ENCODE measurements at regions not wholly inside any gene's neighbourhood (a gene's known extent, or its start where the extent isn't known, plus 50 kb on each side); places are given as distances from the start of the nearest gene placed in this dataset.

DNA sequence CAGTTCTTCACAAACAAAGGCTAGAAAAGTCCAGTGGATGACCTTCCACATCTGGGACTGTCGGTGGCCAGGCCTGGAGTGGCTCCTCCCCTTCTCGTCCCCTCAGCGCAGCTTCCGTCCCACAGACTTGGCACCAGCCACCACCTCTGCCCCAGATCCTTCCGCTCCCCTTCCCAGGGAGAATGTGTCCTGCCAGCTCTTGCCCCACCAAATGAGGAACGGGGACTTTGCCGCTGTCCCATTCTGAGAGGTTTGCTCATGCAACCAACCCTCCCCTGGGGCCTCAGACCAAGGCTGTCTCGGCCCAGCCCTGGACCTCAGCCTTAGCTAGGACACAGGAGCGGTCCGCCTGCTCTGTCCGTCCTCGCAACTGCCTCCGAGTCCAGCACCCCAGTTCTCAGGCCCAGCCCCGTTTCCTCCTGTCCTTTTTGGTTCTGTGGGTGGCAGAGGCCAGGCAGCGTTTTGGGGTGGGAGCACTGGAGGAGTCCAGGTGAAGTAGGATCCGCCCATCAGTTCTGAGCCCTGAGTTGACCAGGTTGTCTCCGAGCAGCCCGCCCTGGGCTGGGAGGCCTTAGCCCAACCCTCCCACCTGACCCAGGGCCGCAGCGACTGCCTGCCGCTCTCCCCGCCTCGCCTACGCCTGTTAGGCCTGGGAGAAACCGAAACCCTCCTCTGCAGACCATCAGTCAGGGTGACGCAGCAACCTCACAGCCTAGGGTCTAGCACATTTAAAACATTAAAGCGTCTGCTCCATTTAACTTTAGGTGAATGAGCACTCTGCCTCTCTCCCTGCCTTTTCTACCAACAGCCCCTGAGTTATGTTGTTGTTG lies 284.3 kb downstream of the FOXO1 start:
- peaks cover 24% of the 10 kb centered on the region for H3K4me1 Mint-ChIP-seq
- peaks cover 9% of the 10 kb centered on the region for H3K9me3 Mint-ChIP-seq
- peaks cover 17% of the 10 kb centered on the region for H3K36me3 Mint-ChIP-seq
- no peak for DNase-seq
- CTCF ChIA-PET, result no interaction called here
- H3K4me3 Mint-ChIP-seq, result no peak overlapping the region
- H3K27me3 Mint-ChIP-seq, result peaks cover 9% of the 10 kb centered on the region
- no peak overlapping the region for H3K27ac Mint-ChIP-seq

DNA sequence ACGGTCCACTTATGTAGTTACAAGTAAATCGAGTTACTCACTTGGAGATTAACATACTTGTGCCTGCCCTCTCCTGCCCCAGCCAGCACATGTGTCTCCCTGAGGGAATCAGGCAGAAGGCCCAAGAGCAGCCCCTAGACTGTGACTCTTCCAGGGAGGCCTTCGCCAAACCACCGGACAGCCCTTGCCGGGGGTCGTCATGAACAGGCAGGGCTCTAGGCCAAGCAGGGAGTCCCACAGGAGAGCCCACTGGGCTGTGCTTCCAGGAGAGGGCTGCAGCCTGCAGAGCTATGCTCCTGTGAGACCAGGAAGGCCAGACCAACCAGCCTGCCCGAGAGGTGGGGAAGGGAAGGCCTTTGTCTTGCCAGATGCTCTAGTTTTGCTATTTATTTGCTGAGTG lies 283.3 kb downstream of the FOXO1 start:
- peaks cover 4% of the 10 kb centered on the region for H3K27me3 Mint-ChIP-seq
- H3K4me1 Mint-ChIP-seq, result peaks cover 33% of the 10 kb centered on the region
- CTCF ChIA-PET, result no interaction called here

DNA sequence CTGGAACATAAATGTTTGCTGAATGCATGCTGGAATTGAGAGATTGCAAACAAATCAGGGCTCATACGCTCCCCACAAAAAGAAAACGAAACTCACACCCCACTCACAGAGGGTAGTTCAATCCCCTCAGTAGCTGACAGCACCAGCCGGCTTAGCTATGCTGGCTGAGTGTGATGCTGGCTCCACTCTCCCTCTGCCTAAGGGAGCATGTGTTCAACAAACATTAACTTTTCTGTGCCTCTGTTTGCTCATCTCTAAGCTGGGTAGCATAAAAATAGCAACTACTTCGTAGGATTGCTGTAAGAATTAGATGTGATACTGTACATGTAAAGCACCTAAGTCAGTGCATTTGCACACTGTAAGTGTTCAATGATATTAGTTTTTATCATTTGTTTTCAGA lies 282.6 kb downstream of the FOXO1 start:
- DNase-seq, result no peak
- Mint-ChIP-seq H3K4me3 (no peak overlapping the region), H3K4me1 (peaks cover 39% of the 10 kb centered on the region), H3K36me3 (peaks cover 26% of the 10 kb centered on the region), H3K27me3 (peaks cover 4% of the 10 kb centered on the region), H3K9me3 (peaks cover 11% of the 10 kb centered on the region), H3K27ac (no peak overlapping the region)
- CTCF ChIA-PET, result interaction anchor here (0.7 to 1.3 kb wide), 2 partner anchors 9 to 54 kb away, joined by 3 to 5 read pairs; no protein-coding TSS in a partner anchor

More for the DNA sequence above, 283.3 kb downstream of the FOXO1 start:
- Mint-ChIP-seq H3K4me3 (no peak overlapping the region), H3K36me3 (peaks cover 23% of the 10 kb centered on the region), H3K9me3 (peaks cover 13% of the 10 kb centered on the region), H3K27ac (no peak overlapping the region)
- DNase-seq, result no peak

GRCh38 chr13:40384976-40385857 lies 281.2 kb downstream of the FOXO1 start:
- Mint-ChIP-seq H3K27me3 (peaks cover 4% of the 10 kb centered on the region), H3K36me3 (peaks cover 24% of the 10 kb centered on the region), H3K4me3 (no peak overlapping the region), H3K27ac (no peak overlapping the region), H3K9me3 (peaks cover 11% of the 10 kb centered on the region), H3K4me1 (peaks cover 47% of the 10 kb centered on the region)
- no peak for DNase-seq
- CTCF ChIA-PET, result interaction anchor here (1.3 kb wide), 1 partner anchor 11 kb away, joined by 5 read pairs; no protein-coding TSS in a partner anchor

DNA sequence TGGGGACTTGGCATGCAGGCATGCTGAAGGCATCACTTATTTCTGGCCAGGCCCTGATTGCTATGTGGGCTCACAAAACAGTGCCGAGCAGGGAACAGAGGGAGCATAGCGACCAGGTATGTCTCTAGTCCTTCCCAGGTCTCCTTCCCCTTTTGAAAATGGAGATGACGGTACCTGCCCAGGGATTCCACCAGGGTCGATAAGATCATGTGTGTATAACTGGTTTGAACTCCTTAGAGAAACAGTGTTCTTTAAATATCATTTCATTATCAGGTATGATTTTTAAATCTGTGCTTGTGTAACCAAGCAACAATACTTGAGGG lies 280.6 kb downstream of the FOXO1 start:
- Mint-ChIP-seq H3K27ac (peak overlapping the region; percentile 79), H3K9me3 (peaks cover 11% of the 10 kb centered on the region), H3K27me3 (no peaks in the 10 kb centered on the region), H3K36me3 (peaks cover 25% of the 10 kb centered on the region), H3K4me1 (peaks cover 53% of the 10 kb centered on the region), H3K4me3 (no peak overlapping the region)
- CTCF ChIA-PET, result no interaction called here
- DNase-seq, result no peak

DNA sequence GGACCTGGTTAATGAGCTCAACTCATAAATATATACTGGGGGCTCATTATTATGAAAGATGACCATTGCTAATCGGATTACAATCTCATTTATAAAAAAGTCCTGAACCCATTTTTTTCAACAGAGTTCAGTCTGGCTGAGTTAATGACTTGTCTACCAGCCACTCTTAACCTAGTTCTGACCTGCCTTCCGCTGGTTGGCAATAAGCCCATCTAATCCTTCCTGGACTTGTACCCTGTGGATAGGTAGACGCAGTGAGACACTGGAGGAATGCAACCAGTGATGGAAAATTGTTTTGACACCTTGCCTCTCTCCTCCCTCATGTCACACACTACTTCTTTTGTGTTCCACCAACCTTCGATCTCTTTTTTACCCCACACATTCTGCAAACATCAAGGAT lies 279.9 kb downstream of the FOXO1 start:
- Mint-ChIP-seq H3K27ac (no peak overlapping the region), H3K36me3 (peaks cover 25% of the 10 kb centered on the region), H3K27me3 (no peaks in the 10 kb centered on the region), H3K4me3 (no peak overlapping the region), H3K9me3 (peaks cover 11% of the 10 kb centered on the region), H3K4me1 (peaks cover 54% of the 10 kb centered on the region)
- DNase-seq, result no peak
- CTCF ChIA-PET, result no interaction called here

DNA sequence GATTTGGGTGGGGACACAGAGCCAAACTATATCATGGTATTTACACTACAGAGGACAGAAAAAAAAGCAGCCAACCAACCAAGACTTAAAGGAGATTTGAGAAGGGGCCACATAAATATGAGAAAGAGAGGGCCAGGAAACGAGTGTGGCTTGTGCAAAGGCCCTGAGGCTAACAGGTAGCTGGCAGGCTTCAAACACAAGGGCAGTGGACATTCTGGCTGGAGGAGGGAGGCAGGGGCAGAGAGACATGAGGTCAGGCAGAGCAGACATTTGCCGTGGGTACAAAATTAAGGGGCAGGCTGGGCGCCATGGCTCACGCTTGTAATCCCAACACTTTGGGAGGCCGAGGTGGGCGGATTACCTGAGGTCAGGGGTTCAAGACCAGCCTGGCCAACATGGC lies 278.7 kb downstream of the FOXO1 start:
- Mint-ChIP-seq H3K4me3 (peak overlapping the region; percentile 61), H3K27ac (peak overlapping the region; percentile 89), H3K27me3 (no peaks in the 10 kb centered on the region), H3K36me3 (peaks cover 25% of the 10 kb centered on the region), H3K9me3 (peaks cover 11% of the 10 kb centered on the region), H3K4me1 (peaks cover 54% of the 10 kb centered on the region)
- CTCF ChIA-PET, result no interaction called here
- no peak for DNase-seq

GRCh38 chr13:40388617-40389016 lies 277.8 kb downstream of the FOXO1 start:
- Mint-ChIP-seq H3K27me3 (no peaks in the 10 kb centered on the region), H3K9me3 (peaks cover 11% of the 10 kb centered on the region), H3K4me1 (peaks cover 56% of the 10 kb centered on the region), H3K27ac (peak overlapping the region; percentile 96), H3K4me3 (peak overlapping the region; percentile 69), H3K36me3 (peaks cover 25% of the 10 kb centered on the region)
- CTCF ChIA-PET, result no interaction called here
- DNase-seq, result peak; percentile 92

DNA sequence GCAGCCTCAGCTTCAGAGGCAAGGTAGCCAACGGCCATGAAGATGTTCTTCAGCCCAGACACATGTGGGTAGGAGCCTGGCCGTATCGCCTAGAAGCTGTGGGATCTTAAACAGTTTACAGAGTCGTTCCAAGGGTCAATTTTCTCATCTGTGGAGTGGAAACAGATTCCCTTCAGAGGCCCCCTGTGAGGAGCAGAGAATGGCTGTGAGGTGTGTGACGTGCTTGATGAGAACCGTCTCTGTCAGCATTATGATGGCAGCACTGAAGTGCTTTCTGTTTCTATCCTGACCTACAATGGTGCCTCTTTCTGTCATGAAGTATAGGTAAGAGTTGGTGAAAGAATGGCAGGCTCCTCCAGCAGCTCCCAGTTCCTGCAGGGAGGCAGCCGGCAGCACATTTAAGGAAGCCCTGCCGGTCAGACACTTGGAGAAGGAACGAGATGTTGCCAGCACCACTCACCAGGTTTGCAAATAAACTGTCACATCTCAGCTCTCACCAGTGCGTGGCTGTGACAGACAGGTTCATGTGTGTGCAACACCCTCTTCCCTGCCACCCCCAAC lies 277.3 kb downstream of the FOXO1 start:
- Mint-ChIP-seq H3K9me3 (peaks cover 11% of the 10 kb centered on the region), H3K27ac (peak overlapping the region; percentile 96), H3K4me3 (peak overlapping the region; percentile 69), H3K27me3 (no peaks in the 10 kb centered on the region), H3K4me1 (peaks cover 55% of the 10 kb centered on the region), H3K36me3 (peaks cover 25% of the 10 kb centered on the region)
- DNase-seq, result peak; percentile 71
- CTCF ChIA-PET, result interaction anchor here (1.5 kb wide), 1 partner anchor 292 kb away, joined by 4 read pairs; no protein-coding TSS in a partner anchor

GRCh38 chr13:40390401-40390916 lies 276.0 kb downstream of the FOXO1 start:
- H3K27me3 Mint-ChIP-seq, result no peaks in the 10 kb centered on the region
- H3K36me3 Mint-ChIP-seq, result peaks cover 17% of the 10 kb centered on the region
- peaks cover 46% of the 10 kb centered on the region for H3K4me1 Mint-ChIP-seq
- H3K4me3 Mint-ChIP-seq, result no peak overlapping the region
- H3K27ac Mint-ChIP-seq, result peak overlapping the region; percentile 82
- H3K9me3 Mint-ChIP-seq, result peaks cover 13% of the 10 kb centered on the region
- CTCF ChIA-PET, result interaction anchor here (0.6 to 1.5 kb wide), 2 partner anchors 255 to 291 kb away, joined by 3 to 4 read pairs; no protein-coding TSS in a partner anchor
- no peak for DNase-seq

- no peaks in the 10 kb centered on the region for H3K27me3 Mint-ChIP-seq
- peaks cover 37% of the 10 kb centered on the region for H3K4me1 Mint-ChIP-seq
- H3K4me3 Mint-ChIP-seq, result no peak overlapping the region
- no peak for DNase-seq
- H3K9me3 Mint-ChIP-seq, result peaks cover 17% of the 10 kb centered on the region
- no peak overlapping the region for H3K27ac Mint-ChIP-seq
- peaks cover 11% of the 10 kb centered on the region for H3K36me3 Mint-ChIP-seq
- CTCF ChIA-PET, result no interaction called here
Observed at GRCh38 chr13:40391788-40392187, 274.7 kb downstream of the FOXO1 start.

GRCh38 chr13:40394304-40394985 lies 272.0 kb downstream of the FOXO1 start:
- peaks cover 9% of the 10 kb centered on the region for H3K9me3 Mint-ChIP-seq
- H3K27ac Mint-ChIP-seq, result no peak overlapping the region
- H3K4me1 Mint-ChIP-seq, result peaks cover 15% of the 10 kb centered on the region
- CTCF ChIA-PET, result no interaction called here
- no peak overlapping the region for H3K4me3 Mint-ChIP-seq
- no peaks in the 10 kb centered on the region for H3K27me3 Mint-ChIP-seq
- H3K36me3 Mint-ChIP-seq, result peaks cover 1% of the 10 kb centered on the region
- no peak for DNase-seq

- Mint-ChIP-seq H3K4me1 (peaks cover 10% of the 10 kb centered on the region), H3K4me3 (no peak overlapping the region), H3K27ac (no peak overlapping the region), H3K27me3 (no peaks in the 10 kb centered on the region), H3K36me3 (no peaks in the 10 kb centered on the region), H3K9me3 (peaks cover 9% of the 10 kb centered on the region)
- CTCF ChIA-PET, result no interaction called here
- DNase-seq, result no peak
Observed at GRCh38 chr13:40398065-40398464, 268.4 kb downstream of the FOXO1 start.

GRCh38 chr13:40399756-40400155 lies 266.7 kb downstream of the FOXO1 start:
- peaks cover 9% of the 10 kb centered on the region for H3K4me1 Mint-ChIP-seq
- DNase-seq, result no peak
- CTCF ChIA-PET, result no interaction called here
- peaks cover 6% of the 10 kb centered on the region for H3K9me3 Mint-ChIP-seq
- H3K36me3 Mint-ChIP-seq, result no peaks in the 10 kb centered on the region
- H3K4me3 Mint-ChIP-seq, result no peak overlapping the region
- no peak overlapping the region for H3K27ac Mint-ChIP-seq
- no peaks in the 10 kb centered on the region for H3K27me3 Mint-ChIP-seq
